DMS53 treated with DMSO at 0.1 percent for 48 hours (cell line): ENCODE measurements at regions not wholly inside any gene's neighbourhood (a gene's known extent, or its start where the extent isn't known, plus 50 kb on each side); places are given as distances from the start of the nearest gene placed in this dataset.
"Not testable (repeated sequence)": the region's sequence is repeated elsewhere in the genome, so short reads cannot be mapped to it uniquely, and the experiment has no call there.

Experiments
- DNase-seq: peaks from one replicate; lab custom pipeline; 2025; ENCODE audit not compliant: unreplicated experiment; lab: John Stamatoyannopoulos, UW

- DNase-seq, result peak; percentile 91
Observed at GRCh38 chr5:116947691-116948528, 373.3 kb upstream of the SEMA6A start.

- not testable (repeated sequence) for DNase-seq
Observed at GRCh38 chr5:116945613-116946382, 371.2 kb upstream of the SEMA6A start.

GRCh38 chr5:116944183-116944582 lies 369.6 kb upstream of the SEMA6A start:
- DNase-seq, result no peak

GRCh38 chr5:116942622-116943021 lies 368.0 kb upstream of the SEMA6A start:
- DNase-seq, result no peak

- no peak for DNase-seq
Observed at GRCh38 chr5:116939641-116940040, 365.0 kb upstream of the SEMA6A start.

GRCh38 chr5:116938488-116938887 lies 363.9 kb upstream of the SEMA6A start:
- no peak for DNase-seq

- no peak for DNase-seq
Observed at GRCh38 chr5:116935561-116936162, 361.0 kb upstream of the SEMA6A start.

GRCh38 chr5:116930616-116931015 lies 356.0 kb upstream of the SEMA6A start:
- no peak for DNase-seq

- no peak for DNase-seq
Observed at GRCh38 chr5:116923344-116923743, 348.7 kb upstream of the SEMA6A start.

- no peak for DNase-seq
Observed at GRCh38 chr5:116922532-116922931, 347.9 kb upstream of the SEMA6A start.

- no peak for DNase-seq
Observed at GRCh38 chr5:116914869-116915504, 340.4 kb upstream of the SEMA6A start.

- no peak for DNase-seq
Observed at GRCh38 chr5:116912221-116912620, 337.6 kb upstream of the SEMA6A start.

- DNase-seq, result no peak
Observed at GRCh38 chr5:116911074-116911473, 336.5 kb upstream of the SEMA6A start.

GRCh38 chr5:116908537-116908936 lies 333.9 kb upstream of the SEMA6A start:
- no peak for DNase-seq

- DNase-seq, result no peak
Observed at GRCh38 chr5:116905885-116906284, 331.3 kb upstream of the SEMA6A start.

GRCh38 chr5:116900793-116901192 lies 326.2 kb upstream of the SEMA6A start:
- DNase-seq, result no peak

- DNase-seq, result no peak
Observed at GRCh38 chr5:116898917-116899316, 324.3 kb upstream of the SEMA6A start.

GRCh38 chr5:116897291-116897690 lies 322.7 kb upstream of the SEMA6A start:
- no peak for DNase-seq

- DNase-seq, result no peak
Observed at GRCh38 chr5:116896001-116896400, 321.4 kb upstream of the SEMA6A start.

GRCh38 chr5:116892993-116893392 lies 318.4 kb upstream of the SEMA6A start:
- DNase-seq, result no peak

- DNase-seq, result no peak
Observed at GRCh38 chr5:116887104-116887503, 312.5 kb upstream of the SEMA6A start.
